ENCODE measurements at regions not wholly inside any gene's neighbourhood (a gene's known extent, or its start where the extent isn't known, plus 50 kb on each side); places are given as distances from the start of the nearest gene placed in this dataset.

DNA sequence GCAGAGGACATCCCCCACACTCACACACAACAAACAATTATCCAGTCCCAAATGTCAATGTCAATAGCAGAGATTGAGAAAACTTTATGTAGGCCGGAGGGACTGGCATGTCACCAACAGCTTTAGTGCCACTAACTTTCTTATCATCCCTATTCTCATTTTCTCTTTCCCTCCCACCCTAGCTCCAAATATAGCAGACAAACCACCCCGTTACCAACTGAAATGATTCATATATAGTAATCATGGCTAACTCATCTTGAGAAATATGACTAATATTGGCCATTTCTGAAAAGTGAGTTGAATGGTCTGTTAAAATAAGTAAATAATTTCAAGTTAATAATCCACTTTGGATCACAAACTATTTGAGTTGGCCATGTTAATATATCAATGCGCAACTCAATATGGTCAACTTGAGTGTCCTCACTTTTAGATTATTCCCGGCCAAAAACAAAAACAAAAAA is 242.1 kb upstream of the RND3 start:
- intact Hi-C loops (cut with DNase I), result no loop called here
- Histone ChIP-seq H3K27ac (no peak overlapping the region), H3K4me3 (no peak overlapping the region), H3K36me3 (no peaks in the 10 kb centered on the region), H3K4me1 (no peaks in the 10 kb centered on the region), H3K27me3 (no peaks in the 10 kb centered on the region), H3K9me3 (no peaks in the 10 kb centered on the region)
- DNase-seq (no peak), ATAC-seq (no peak)
- TF ChIP-seq, protein P1, sequence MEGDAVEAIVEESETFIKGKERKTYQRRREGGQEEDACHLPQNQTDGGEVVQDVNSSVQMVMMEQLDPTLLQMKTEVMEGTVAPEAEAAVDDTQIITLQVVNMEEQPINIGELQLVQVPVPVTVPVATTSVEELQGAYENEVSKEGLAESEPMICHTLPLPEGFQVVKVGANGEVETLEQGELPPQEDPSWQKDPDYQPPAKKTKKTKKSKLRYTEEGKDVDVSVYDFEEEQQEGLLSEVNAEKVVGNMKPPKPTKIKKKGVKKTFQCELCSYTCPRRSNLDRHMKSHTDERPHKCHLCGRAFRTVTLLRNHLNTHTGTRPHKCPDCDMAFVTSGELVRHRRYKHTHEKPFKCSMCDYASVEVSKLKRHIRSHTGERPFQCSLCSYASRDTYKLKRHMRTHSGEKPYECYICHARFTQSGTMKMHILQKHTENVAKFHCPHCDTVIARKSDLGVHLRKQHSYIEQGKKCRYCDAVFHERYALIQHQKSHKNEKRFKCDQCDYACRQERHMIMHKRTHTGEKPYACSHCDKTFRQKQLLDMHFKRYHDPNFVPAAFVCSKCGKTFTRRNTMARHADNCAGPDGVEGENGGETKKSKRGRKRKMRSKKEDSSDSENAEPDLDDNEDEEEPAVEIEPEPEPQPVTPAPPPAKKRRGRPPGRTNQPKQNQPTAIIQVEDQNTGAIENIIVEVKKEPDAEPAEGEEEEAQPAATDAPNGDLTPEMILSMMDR (IDR thresholded peaks at IDR 0.05), result no peak

DNA sequence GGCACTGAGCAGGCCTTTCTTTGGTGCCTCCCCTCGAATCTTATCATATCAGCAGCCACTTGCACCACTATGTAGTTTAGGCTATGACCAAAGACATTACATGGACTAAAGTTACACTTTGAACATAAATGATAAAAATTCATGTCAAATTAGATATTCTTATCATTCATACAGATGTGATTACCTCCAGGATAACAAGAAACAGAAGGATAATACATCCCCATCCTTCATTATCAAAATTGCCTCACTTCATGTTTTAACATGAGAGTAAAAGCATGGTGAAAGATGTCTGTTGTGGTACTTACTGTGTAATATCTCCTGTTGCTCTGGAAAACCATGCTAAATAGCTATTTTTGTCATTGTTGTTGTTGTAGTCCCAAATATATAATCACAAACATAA is 230.8 kb upstream of the RND3 start:
- H3K27ac ChIP-seq, result no peak overlapping the region
- H3K9me3 ChIP-seq, result no peaks in the 10 kb centered on the region
- H3K36me3 ChIP-seq, result no peaks in the 10 kb centered on the region
- TF ChIP-seq, protein P1 (IDR thresholded peaks at IDR 0.05), result no peak
- DNase-seq (no peak), ATAC-seq (no peak)
- H3K4me1 ChIP-seq, result no peaks in the 10 kb centered on the region
- H3K4me3 ChIP-seq, result no peak overlapping the region
- no peaks in the 10 kb centered on the region for H3K27me3 ChIP-seq
- intact Hi-C loops (cut with DNase I), result no loop called here

DNA sequence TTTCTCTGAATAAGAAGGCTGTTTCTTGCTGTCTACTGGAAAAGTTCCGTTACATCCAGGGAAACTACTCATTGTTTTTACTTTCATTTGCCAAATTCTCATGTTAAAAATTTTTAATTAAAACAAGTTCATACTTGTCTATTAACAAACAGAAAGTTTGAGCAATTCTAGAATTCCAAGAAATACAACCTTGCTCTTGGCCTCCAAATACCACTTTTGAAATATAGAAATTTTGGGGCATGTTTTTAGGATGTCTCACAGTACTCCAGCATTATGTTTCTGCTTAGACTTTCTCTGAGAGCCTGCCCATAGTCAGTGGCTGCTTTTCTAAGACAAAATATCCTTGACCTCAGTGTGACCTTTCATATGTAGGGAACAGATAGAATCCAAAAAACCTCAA is 228.7 kb upstream of the RND3 start:
- no peak overlapping the region for H3K4me3 ChIP-seq
- no peak for ATAC-seq
- H3K27me3 ChIP-seq, result no peaks in the 10 kb centered on the region
- no peak overlapping the region for H3K27ac ChIP-seq
- no peaks in the 10 kb centered on the region for H3K36me3 ChIP-seq
- no peaks in the 10 kb centered on the region for H3K9me3 ChIP-seq
- DNase-seq, result no peak
- TF ChIP-seq, protein P1 (IDR thresholded peaks at IDR 0.05), result no peak
- intact Hi-C loops (cut with DNase I), result no loop called here
- H3K4me1 ChIP-seq, result no peaks in the 10 kb centered on the region

DNA sequence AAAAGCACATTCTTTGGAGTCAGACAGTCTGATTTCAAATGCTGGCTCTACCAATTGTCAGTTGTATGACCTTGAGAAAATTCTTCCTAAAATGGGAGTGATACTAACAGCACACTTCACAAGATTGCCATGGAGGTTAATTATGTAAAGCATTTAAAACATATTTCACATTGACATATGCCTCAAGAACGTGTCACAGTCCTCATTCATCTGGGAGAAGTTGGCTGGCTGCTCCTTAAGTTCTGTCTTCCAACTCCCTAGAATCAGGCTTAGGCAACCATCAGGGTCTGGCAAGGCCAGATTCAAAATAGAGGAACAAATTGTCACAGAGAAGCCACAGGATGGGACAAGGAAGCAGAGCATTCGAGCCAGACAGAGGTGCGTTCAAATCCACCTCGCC is 228.0 kb upstream of the RND3 start:
- Histone ChIP-seq H3K27me3 (no peaks in the 10 kb centered on the region), H3K9me3 (no peaks in the 10 kb centered on the region), H3K27ac (no peak overlapping the region), H3K36me3 (no peaks in the 10 kb centered on the region), H3K4me3 (no peak overlapping the region), H3K4me1 (no peaks in the 10 kb centered on the region)
- ATAC-seq (no peak), DNase-seq (no peak)
- intact Hi-C loops (cut with DNase I), result no loop called here
- TF ChIP-seq, protein P1 (IDR thresholded peaks at IDR 0.05), result no peak

DNA sequence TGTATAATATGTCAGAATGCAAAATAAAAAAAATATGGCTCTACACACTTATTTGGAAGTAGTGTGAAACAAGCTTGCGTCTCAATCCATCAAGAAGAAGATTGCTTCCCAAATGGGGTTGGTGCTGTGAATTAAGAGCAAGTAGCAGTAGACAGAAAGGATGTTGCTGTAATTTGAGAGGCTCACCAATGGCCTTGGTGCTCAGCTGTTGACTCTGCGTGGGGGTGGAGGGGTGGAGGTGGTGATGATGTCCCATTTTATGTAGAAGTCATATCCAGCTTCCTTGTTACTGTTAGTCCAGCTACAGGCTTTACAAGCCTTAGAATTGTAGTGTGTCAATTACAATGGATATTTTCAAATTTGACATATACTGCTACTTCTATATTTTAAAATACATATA is 223.4 kb upstream of the RND3 start:
- Histone ChIP-seq H3K4me3 (no peak overlapping the region), H3K36me3 (no peaks in the 10 kb centered on the region), H3K9me3 (no peaks in the 10 kb centered on the region), H3K27ac (no peak overlapping the region), H3K4me1 (no peaks in the 10 kb centered on the region), H3K27me3 (no peaks in the 10 kb centered on the region)
- DNase-seq, result no peak
- TF ChIP-seq, protein P1 (IDR thresholded peaks at IDR 0.05), result no peak
- no peak for ATAC-seq
- intact Hi-C loops (cut with DNase I), result no loop called here

DNA sequence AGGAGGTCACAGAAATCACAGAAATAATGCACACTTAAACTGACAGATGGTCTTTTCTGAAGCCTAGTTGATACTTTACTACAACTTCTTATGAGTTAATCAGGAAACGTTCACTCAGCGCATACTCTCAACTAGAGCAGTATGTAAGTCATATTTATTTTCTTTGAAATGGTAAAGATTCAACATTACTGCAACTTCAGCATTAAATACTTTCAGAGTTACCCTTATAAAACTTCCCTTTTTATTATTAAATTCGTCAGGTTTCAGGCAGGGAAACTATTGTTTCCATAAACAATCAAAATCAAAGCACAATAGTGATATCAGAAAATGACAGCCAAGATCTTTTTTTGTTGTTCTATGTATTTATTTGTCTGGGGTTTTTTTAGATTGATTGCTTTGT is 222.6 kb upstream of the RND3 start:
- intact Hi-C loops (cut with DNase I), result no loop called here
- Histone ChIP-seq H3K4me3 (no peak overlapping the region), H3K27ac (no peak overlapping the region), H3K9me3 (no peaks in the 10 kb centered on the region), H3K36me3 (no peaks in the 10 kb centered on the region), H3K27me3 (no peaks in the 10 kb centered on the region), H3K4me1 (no peaks in the 10 kb centered on the region)
- DNase-seq (no peak), ATAC-seq (no peak)
- TF ChIP-seq, protein P1 (IDR thresholded peaks at IDR 0.05), result no peak

All from upper lobe of right lung (tissue), 1 donor.